Non-pigmented ciliary epithelial cell (primary cell): ENCODE measurements at regions not wholly inside any gene's neighbourhood (a gene's known extent, or its start where the extent isn't known, plus 50 kb on each side); places are given as distances from the start of the nearest gene placed in this dataset.

Source experiments
- DNase-seq: peaks from one replicate; pipeline ENCODE4 v3.0.0-alpha.2; 2010; ENCODE audit warnings: low read depth

GRCh38 chr3:187822402-187822801, 77.1 kb upstream of the BCL6 start:
- no peak for DNase-seq

GRCh38 chr3:187823746-187824145, 78.5 kb upstream of the BCL6 start:
- no peak for DNase-seq

GRCh38 chr3:187827723-187828122, 82.5 kb upstream of the BCL6 start:
- no peak for DNase-seq

- no peak for DNase-seq
Observed at GRCh38 chr3:187828579-187829452, 83.5 kb upstream of the BCL6 start.

- no peak for DNase-seq
Observed at GRCh38 chr3:187830181-187830580, 84.9 kb upstream of the BCL6 start.

- no peak for DNase-seq
Observed at GRCh38 chr3:187831125-187832051, 86.1 kb upstream of the BCL6 start.

GRCh38 chr3:187832202-187832601, 86.9 kb upstream of the BCL6 start:
- no peak for DNase-seq

- no peak for DNase-seq
Observed at GRCh38 chr3:187833375-187833774, 88.1 kb upstream of the BCL6 start.

GRCh38 chr3:187833799-187834578, 88.7 kb upstream of the BCL6 start:
- no peak for DNase-seq

- no peak for DNase-seq
Observed at GRCh38 chr3:187836823-187837770, 91.8 kb upstream of the BCL6 start.

GRCh38 chr3:187838016-187838540, 92.8 kb upstream of the BCL6 start:
- no peak for DNase-seq

GRCh38 chr3:187839422-187839821, 94.2 kb upstream of the BCL6 start:
- no peak for DNase-seq

GRCh38 chr3:187840856-187841255, 95.6 kb upstream of the BCL6 start:
- no peak for DNase-seq

- no peak for DNase-seq
Observed at GRCh38 chr3:187841560-187841959, 96.3 kb upstream of the BCL6 start.

GRCh38 chr3:187843654-187844053, 98.4 kb upstream of the BCL6 start:
- DNase-seq = no peak

- DNase-seq = no peak
Observed at GRCh38 chr3:187844708-187845107, 99.4 kb upstream of the BCL6 start.

GRCh38 chr3:187845826-187846225, 100.6 kb upstream of the BCL6 start:
- DNase-seq = no peak

GRCh38 chr3:187848401-187848800, 103.1 kb upstream of the BCL6 start:
- DNase-seq = no peak

GRCh38 chr3:187849016-187849654, 103.9 kb upstream of the BCL6 start:
- no peak for DNase-seq

- DNase-seq = no peak
Observed at GRCh38 chr3:187850258-187850921, 105.1 kb upstream of the BCL6 start.
